ENCODE measurements at regions not wholly inside any gene's neighbourhood (a gene's known extent, or its start where the extent isn't known, plus 50 kb on each side); places are given as distances from the start of the nearest gene placed in this dataset.

DNA sequence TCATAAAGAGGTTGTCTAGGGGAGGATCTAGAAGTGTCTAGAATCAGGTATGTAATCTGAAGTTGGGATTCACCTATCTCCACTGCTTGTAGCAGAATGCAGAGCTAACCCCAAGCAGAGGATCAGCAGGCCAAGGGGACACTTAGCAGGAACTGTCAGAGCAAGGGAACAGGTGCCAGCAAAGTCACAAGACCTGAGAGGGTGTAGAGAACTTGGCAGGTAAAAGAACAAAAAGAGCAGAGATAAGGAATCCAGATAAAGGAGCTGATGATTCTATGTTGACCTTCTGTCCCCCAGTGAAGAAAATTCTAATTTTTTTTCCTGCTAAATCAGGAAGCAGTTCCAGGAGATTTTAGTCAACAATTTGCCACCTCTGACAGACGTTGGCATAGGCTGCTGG, 91.4 kb upstream of the CCDC71L start:
- no peak for TF ChIP-seq CTCF (IDR thresholded peaks at IDR 0.05)
- TF ChIP-seq POLR2A (IDR thresholded peaks at IDR 0.05), result no peak
